Activated T-helper 9 cell treated with anti-CD3 and anti-CD28 coated beads, Interleukin-2, amount 50 U/mL, for 16 hours (primary cell): ENCODE measurements at regions not wholly inside any gene's neighbourhood (a gene's known extent, or its start where the extent isn't known, plus 50 kb on each side); places are given as distances from the start of the nearest gene placed in this dataset.

Source experiments
- DNase-seq: peaks from one replicate; pipeline ENCODE4 v3.0.0-alpha.2; 2020; ENCODE audit warnings: low read depth

DNA sequence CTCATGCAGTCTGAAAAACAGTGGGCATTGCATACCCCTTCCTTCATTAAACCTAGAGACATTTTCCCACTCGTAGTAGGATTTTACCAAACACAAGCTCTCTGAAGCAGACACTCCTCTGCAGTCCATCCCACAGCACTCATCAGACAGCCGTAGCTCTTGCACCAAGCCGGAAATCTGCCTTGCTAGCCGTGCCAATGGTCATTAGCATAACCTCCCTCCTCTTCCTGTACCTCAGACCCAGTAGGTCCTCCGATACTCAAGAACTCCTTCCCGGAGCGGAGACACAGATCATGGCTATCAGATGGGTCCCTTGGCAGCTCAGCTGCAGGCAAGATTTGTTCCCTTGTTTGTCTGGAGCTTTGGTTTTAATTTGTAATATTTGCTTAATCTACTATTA is 483.1 kb upstream of the PSMD7 start:
- DNase-seq, result no peak

DNA sequence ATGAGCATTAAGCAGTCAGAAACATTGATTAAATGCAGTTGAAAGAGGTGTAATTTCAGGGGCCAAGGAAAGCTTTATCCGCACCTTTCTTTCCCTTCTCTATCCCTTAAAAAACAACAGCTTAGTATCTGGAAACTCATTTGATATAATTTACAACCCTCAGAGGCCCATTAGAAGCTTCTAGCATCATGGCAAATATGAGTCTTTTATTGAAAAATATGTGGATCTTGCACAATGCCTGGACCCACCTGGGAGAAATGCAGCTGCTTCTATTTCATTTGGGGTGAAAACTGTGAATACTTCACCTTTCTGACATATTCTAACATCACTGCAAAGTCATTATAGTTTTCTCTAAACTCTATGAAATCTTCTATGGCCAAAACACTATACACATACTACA is 492.2 kb upstream of the PSMD7 start:
- DNase-seq, result no peak

DNA sequence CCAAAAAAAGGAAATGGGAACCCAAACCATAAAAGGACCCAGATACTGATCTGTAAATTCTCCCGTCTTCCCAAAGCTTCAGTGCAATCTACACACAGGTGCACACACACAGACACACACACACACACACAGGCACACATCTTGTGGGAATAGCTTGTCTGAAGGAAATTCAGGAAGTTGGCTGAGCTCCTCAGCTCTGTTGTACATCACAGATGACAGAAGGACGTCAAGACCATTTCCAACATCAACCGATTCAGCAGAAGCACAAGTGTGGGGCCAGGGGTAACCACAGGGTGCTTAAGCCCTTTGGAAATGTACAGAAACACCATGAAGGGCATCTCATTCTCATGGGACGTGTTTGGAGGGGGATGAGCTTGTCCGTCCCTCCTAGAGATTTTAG is 498.1 kb upstream of the PSMD7 start:
- DNase-seq, result no peak

GRCh38 chr16:73797115-73797514 is 499.5 kb upstream of the PSMD7 start:
- DNase-seq, result no peak

DNA sequence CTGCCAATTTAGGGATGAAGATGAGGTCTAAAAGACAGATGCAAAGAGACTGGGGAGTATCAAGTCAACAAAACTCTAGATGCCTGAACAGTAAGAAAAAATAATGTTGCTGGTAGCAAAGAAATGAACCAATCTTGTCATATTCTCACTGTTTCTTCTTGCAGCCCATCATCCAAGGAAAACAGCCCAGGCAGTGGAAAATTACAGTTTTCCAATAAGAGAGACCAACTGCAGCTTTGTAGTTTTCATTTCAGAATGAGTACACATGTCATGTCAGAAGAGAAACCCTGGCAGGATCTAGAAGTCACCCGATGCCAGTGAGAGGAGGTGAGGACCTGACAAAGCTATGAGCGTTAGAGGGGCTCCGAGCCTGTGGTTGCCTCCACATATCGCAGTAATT is 500.4 kb upstream of the PSMD7 start:
- DNase-seq, result no peak

DNA sequence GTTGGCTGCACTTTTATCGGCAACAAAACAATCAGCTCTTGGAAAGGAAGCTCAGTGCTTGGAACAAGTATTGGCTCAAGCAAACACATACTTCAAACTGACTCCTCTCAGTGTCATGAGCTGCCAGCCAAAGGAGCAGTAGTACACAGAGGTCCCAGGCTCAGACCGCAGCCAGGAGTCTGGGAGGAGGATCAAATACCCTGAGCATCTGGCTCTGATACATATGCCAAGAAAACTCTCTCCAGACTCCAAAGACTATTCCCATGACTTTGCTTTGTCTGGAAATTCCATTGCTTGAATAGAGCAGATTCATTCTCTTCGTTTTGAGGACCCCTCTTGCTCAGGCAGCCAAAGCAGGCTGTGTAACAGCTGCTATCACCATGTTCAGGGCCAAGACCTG is 501.6 kb upstream of the PSMD7 start:
- DNase-seq, result no peak

- no peak for DNase-seq
Measured at GRCh38 chr16:73793871-73794437, 502.7 kb upstream of the PSMD7 start.

DNA sequence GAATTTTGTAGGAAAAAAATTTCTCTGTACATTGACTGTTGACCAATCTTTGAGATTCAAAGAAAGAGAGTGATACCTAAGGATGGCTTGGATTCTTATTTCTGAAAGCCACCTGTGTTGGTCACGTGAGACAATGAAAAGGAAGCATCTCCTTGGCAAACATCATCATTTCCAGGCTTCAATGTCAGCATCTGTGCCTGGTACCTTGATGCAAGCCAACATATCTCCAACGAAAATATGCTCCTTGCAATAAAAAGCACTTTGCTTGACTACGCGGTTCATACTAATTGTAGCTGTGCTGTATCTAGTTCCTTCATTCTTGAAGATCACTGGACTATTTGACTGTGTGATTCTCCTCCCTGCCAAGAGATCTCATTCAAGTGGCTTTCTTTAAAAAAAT is 503.4 kb upstream of the PSMD7 start:
- no peak for DNase-seq

DNA sequence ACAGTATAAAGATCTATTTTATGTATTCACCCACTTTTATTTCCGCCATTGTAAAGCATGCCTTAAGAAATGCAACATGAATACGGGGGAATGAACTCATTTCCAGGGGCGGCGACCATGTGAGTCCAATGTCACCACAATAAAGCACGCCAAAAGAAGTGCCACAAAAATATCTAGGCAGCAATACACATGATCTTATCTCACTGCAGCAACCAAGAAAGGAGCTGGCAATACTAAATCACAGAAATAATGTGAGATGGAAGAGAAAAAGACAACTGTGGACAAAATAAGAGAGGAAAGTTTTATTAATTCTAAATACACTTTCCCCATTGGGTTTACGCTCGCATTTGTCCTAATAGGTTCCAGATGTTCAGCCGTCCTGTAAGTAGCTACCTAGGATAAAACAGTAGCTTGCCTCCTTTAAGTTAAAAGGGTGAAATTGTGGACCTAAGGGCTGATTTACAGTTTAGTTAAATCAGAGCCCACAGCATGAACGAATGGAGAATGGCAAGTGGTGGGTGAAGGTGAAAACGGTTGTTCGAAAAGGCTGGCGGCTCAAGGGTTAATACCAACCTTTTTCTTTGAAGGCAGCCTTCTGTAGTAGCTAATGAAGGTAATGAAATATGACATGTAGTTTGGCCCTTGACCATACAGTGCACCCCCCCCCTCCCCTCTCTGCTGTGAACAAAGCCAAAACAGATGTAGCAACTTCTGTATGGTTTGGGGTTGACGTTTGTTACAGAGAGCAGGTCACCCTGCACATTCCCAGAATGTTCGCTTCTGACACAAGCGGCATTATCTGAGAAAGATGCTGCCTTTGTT is 504.2 kb upstream of the PSMD7 start:
- DNase-seq, result no peak

GRCh38 chr16:73781297-73781696 is 515.3 kb upstream of the PSMD7 start:
- no peak for DNase-seq

DNA sequence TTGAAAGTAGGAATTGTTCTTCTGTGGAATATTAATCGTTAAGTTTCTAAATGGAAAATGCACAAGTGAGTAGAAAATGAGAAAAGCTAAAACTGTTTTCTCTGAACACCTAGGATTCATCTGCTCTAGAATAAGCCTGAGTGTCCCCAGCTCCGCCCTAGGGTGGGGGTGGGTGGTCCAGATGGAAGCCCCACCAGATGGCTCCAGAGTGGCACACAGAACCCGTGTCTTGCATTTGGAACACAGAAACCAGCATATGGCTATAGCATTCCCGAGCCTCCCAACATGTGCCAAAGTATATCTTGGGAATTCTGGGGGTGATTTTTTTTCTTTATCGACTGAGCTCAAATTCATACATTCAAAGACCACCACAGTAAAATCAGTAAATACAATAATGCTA is 517.7 kb upstream of the PSMD7 start:
- no peak for DNase-seq

- DNase-seq, result no peak
Measured at GRCh38 chr16:73775841-73776388, 520.7 kb upstream of the PSMD7 start.

GRCh38 chr16:73771196-73772064 is 525.2 kb upstream of the PSMD7 start:
- no peak for DNase-seq

- no peak for DNase-seq
Measured at GRCh38 chr16:73768786-73769203, 527.8 kb upstream of the PSMD7 start.

- DNase-seq, result no peak
Measured at GRCh38 chr16:73764321-73764720, 532.3 kb upstream of the PSMD7 start.

DNA sequence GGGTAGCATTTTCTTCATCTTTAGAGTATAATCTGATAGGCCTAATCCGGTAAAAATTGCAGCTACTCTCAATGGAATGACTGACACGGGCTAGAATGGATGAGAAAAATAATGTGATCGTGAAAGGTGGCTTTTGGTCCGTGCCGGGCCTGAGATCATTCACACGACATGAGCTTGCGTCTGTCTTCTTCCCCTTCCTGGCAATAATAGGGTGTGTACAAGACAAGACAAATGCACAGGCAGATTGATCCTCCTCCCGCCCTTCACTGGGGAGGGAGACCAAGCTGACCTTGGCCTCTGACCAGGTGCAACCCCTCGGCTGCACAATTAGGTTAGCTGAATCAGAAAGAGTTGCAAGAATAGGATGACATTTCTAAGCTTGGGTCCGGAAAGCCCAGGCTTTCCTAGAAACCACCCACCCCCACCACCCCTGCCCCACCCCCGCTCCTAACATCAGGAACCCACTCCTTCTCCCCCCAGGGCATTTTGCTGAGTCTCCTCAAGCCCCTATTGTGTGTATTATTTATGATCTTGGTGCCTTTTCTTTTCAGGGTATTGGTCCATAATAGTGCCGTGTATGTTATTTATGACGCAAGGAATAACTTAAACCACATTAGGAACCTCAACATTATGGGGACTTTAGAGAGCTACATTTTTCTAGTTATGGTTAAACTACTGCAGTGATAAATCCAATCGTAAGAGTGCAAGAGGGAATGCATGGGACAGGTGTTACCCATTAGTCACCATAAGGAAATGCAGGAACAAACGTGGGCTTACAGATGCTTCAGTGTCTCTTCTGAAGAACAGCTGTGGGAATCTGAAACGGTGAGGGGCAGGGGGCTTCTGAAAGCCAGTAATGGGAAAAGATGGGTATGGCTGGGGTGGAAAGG is 540.1 kb upstream of the PSMD7 start:
- DNase-seq, result no peak

DNA sequence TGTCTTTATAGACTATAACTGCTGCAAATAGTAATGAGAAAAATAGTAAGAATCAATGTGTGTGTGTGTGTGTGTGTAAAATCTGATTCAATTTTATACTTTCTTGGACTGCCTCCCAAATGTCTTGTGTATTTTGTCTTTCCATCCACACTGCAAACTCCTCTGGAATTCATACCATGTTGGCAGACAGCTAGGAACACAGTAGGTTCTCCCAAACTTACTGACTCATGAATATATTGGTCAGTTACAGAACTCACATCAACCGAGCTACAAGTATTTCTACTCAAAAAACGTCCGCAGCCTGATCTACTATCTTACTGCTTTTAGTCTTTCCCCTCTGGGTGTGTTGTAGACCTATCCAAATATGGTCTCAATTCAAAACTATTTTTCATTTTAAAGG is 542.7 kb upstream of the PSMD7 start:
- DNase-seq, result no peak

DNA sequence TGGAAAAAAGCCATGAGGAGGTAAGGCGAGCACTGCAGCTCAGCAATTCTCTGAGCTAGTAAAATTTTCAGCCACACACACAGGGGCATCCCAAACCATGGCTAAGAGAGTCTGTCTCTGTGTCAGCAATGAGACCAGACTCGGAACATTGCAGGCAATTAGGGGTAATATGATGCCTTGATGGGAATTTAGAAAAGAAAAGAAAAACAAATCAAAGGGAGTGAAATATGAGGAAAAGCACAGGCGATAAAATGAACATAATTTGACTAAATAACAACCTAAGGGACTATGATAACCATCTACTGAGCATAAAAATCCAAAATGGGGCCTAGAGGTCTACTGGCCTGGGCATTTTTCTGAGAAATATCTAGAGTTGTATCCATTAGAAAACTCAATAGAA is 546.0 kb upstream of the PSMD7 start:
- DNase-seq, result no peak

- DNase-seq, result no peak
Measured at GRCh38 chr16:73747328-73747727, 549.3 kb upstream of the PSMD7 start.

GRCh38 chr16:73746554-73746953 is 550.1 kb upstream of the PSMD7 start:
- no peak for DNase-seq

- no peak for DNase-seq
Measured at GRCh38 chr16:73743665-73744496, 552.7 kb upstream of the PSMD7 start.
